D721Med (cell line): ENCODE measurements at regions not wholly inside any gene's neighbourhood (a gene's known extent, or its start where the extent isn't known, plus 50 kb on each side); places are given as distances from the start of the nearest gene placed in this dataset.

Experiments
- DNase-seq: peaks from one replicate; pipeline ENCODE4 v3.0.0; 2011; ENCODE audit warnings: low spot score; ENCODE audit not compliant: insufficient read length
- FAIRE-seq: peaks from 2 replicates; lab custom pipeline; 2011; peaks lifted over from hg19 to GRCh38; lab: Jason Lieb, UNC
- TF ChIP-seq, protein P1 (sequence below): IDR thresholded peaks from 2 replicates; pipeline ENCODE4 v1.5.1; 2012; ENCODE audit warnings: mild to moderate bottlenecking, control low read depth; ENCODE audit not compliant: insufficient read depth; ENCODE audit errors: missing control alignments

DNA sequence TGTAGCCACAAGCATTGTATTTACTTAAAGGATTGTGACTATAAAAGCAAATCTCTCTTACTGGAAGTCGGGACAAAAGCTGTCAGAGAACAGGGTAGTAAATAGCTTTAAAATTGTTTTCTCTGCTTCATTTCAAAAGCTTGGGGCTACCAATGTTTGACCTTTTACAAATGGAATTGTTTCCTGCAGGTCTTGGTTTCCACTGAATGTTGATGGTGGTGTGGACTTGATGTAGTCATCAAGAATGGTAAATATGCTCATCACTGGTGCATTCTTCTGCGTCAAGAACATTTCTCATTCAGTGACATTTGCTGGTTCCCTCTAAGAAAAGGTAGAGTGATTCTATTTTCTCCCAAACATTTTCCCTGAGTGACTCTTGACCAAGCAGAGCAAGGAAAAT, 435.4 kb upstream of the KHDRBS2 start:
- DNase-seq: no peak
- FAIRE-seq: no peak
- TF ChIP-seq, protein P1, sequence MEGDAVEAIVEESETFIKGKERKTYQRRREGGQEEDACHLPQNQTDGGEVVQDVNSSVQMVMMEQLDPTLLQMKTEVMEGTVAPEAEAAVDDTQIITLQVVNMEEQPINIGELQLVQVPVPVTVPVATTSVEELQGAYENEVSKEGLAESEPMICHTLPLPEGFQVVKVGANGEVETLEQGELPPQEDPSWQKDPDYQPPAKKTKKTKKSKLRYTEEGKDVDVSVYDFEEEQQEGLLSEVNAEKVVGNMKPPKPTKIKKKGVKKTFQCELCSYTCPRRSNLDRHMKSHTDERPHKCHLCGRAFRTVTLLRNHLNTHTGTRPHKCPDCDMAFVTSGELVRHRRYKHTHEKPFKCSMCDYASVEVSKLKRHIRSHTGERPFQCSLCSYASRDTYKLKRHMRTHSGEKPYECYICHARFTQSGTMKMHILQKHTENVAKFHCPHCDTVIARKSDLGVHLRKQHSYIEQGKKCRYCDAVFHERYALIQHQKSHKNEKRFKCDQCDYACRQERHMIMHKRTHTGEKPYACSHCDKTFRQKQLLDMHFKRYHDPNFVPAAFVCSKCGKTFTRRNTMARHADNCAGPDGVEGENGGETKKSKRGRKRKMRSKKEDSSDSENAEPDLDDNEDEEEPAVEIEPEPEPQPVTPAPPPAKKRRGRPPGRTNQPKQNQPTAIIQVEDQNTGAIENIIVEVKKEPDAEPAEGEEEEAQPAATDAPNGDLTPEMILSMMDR: no peak

DNA sequence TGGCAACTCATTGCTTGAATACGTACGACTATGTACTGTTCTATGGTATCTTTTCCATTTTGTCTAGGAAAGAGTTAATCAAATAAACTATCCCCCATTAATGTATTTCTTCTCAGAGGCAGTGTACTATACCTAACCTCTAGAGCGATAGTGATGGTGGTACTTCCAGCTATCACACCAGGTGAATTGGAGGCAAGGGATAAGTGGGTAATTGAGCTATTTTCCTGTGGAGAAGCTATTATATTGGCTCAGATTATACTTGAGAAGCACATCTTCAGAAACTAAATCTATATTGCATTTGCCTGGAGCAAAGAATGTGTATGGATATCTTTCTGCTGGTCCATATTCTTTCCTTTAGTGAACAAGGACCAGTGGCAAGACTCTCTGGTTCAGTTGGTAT, 430.7 kb upstream of the KHDRBS2 start:
- TF ChIP-seq, protein P1: no peak
- FAIRE-seq: no peak
- no peak for DNase-seq

- no peak for DNase-seq
- FAIRE-seq: no peak
- TF ChIP-seq, protein P1: no peak
Measured at GRCh38 chr6:62714112-62714511, 428.1 kb upstream of the KHDRBS2 start.

DNA sequence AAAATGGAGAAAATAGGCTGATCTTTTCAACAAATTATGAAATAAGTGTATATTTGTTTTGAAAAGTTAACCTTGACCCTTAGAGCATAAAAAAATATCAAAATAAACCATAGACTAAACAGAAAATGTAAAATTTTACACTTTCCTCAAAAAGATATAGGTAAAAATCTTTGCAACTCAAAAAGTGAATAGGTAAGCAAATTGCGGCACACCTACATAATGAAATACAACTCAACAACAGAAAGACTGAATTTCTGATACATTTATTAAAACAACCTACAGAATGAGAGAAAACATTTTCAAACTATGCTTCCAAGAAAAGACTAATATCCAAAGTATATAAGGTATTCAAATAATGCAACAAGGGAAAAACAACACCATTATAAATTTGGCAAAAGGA, 425.7 kb upstream of the KHDRBS2 start:
- DNase-seq (no peak), FAIRE-seq (no peak)
- TF ChIP-seq, protein P1: no peak

DNA sequence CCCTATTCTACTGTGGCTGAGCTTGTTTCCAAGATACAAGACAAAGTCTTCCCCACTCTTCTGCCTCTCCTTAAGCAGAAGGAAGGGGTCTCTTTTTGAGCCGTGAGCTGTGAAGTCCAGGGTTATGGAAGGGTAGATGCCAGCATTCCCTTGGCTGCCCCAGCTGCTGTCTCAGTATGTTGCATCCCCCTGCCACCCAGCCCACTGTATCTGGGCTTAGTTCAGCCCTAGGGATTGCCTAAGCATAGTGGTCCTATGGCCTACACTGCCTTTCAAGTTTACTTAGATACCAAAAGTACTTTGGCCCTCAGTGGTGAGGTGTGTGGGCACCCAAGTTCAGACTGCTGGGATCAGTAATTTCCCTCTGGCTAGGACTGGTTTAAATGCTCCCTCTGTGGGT, 421.9 kb upstream of the KHDRBS2 start:
- FAIRE-seq: no peak
- TF ChIP-seq, protein P1: no peak
- DNase-seq: no peak

GRCh38 chr6:62707156-62707555, 421.1 kb upstream of the KHDRBS2 start:
- TF ChIP-seq, protein P1: no peak
- no peak for DNase-seq
- no peak for FAIRE-seq

DNA sequence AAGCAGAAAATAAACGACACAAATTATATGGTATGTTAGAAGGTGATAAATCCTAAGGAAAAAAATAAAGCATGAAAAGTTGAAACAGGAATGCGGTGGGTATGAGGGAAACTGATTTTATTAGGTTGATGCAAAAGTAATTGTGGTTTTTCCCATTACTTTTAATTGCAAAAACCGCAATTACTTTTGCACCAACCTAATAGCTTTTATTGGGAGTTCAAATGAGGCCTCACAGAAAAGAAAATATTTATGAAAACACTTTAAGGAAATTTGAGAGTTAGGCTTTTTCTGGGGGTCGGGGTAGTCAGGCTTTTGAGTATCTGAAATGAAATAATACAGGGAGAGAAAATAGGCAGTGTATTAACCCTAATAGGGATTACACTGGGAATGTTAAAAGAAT, 397.0 kb upstream of the KHDRBS2 start:
- no peak for FAIRE-seq

More for the DNA sequence above, 397.0 kb upstream of the KHDRBS2 start:
- TF ChIP-seq, protein P1: no peak
- no peak for DNase-seq
